Esophagus muscularis mucosa (tissue), 3 donors: ENCODE measurements at regions not wholly inside any gene's neighbourhood (a gene's known extent, or its start where the extent isn't known, plus 50 kb on each side); places are given as distances from the start of the nearest gene placed in this dataset.

Experiments used
- CTCF ChIP-seq, 3 experiments: fragments of 200-600 bp in 2 of 3; fragments of 450-650 bp in 1 of 3; sonication (generic) in 2 of 3; IDR thresholded peaks; one replicate each; pipeline ENCODE4 v1.5.1; 2017 to 2019; ENCODE audit warnings: antibody characterized with exemption in 3 of 3, mild to moderate bottlenecking in 2 of 3, moderate library complexity in 1 of 3
- POLR2A ChIP-seq: fragments of 450-650 bp; IDR thresholded peaks from one replicate; pipeline ENCODE4 v1.6.1; 2017; ENCODE audit warnings: antibody characterized with exemption, moderate library complexity, mild to moderate bottlenecking, low read depth

GRCh38 chr22:49551446-49551845 is 276.2 kb downstream of the BRD1 start:
- TF ChIP-seq CTCF (IDR thresholded peaks at IDR 0.05) = no peak
- TF ChIP-seq POLR2A = no peak
